Psoas muscle (tissue), 7 donors: ENCODE measurements at regions not wholly inside any gene's neighbourhood (a gene's known extent, or its start where the extent isn't known, plus 50 kb on each side); places are given as distances from the start of the nearest gene placed in this dataset.
A peak's percentile ranks its signal among the peaks of the same experiment; 100 is the strongest.

Source experiments
- ATAC-seq, 4 donors: fragments of 200-7000 bp; cut with Tn5 transposase; one replicate each; pipeline ENCODE4 v1.9.1; 2020; ENCODE audit warnings: moderate library complexity in 3 of 4, mild to moderate bottlenecking in 2 of 4
- DNase-seq, 2 donors: peaks; one replicate each; pipeline ENCODE4 v3.0.0-alpha.2; 2020
- H3K27ac ChIP-seq: fragments of 200-600 bp; one replicate; pipeline ENCODE4 v1.8.0; 2022
- H3K27me3 ChIP-seq, 3 donors: fragments of 200-600 bp in 1 of 3; one replicate each; pipeline versions ENCODE4 v1.6.1 to v1.8.0; 2013 to 2022; ENCODE audit warnings: low read length in 2 of 3, mild to moderate bottlenecking in 2 of 3, moderate library complexity in 1 of 3; ENCODE audit not compliant: insufficient read depth in 3 of 3
- H3K36me3 ChIP-seq, 2 donors: fragments of 200-600 bp in 1 of 2; one replicate each; pipeline versions ENCODE4 v1.6.1 to v1.8.0; 2013 to 2022; ENCODE audit warnings: low read depth in 1 of 2, mild to moderate bottlenecking in 1 of 2, moderate library complexity in 1 of 2; ENCODE audit not compliant: insufficient read depth in 1 of 2
- H3K4me1 ChIP-seq: fragments of 200-600 bp; one replicate; pipeline ENCODE4 v1.8.0; 2022
- H3K4me3 ChIP-seq: fragments of 200-600 bp; one replicate; pipeline ENCODE4 v1.8.0; 2022; ENCODE audit warnings: mild to moderate bottlenecking
- H3K9me3 ChIP-seq: fragments of 200-600 bp; one replicate; pipeline ENCODE4 v1.8.0; 2022
- WGBS, 3 donors: extraction: QIAGEN DNeasy Blood & Tissue Kit; methylation state at CpG; one replicate each; pipeline versions ENCODE4 v1.1.6 to v1.1.7; 2013; 5-methylcytosine and 5-hydroxymethylcytosine counted together
- intact Hi-C, 2 donors: fragments of 100-400 bp; cut with DNase I; formaldehyde crosslinking; loops; one replicate each; pipeline versions ENCODE4 v1.11.0 to v1.14.2; 2022
- TF ChIP-seq, protein P1 (sequence below): fragments of 200-600 bp; IDR thresholded peaks from one replicate; pipeline ENCODE4 v1.8.0; 2022; ENCODE audit warnings: antibody characterized with exemption
- donor health status: healthy with polysubstance abuse.
- donor health status: DM: no; HTN: no; CAD: no; lungs with moderate emphysema.
- donor health status: Bipolar disorder and iron deficiency.
- donor health status: healthy.
- donor health status: DM: yes; HTN: yes; CAD: no.
- donor health status: DM: no; HTN: no; CAD: no.
- donor health status: DM: yes; HTN: yes; CAD: no.

DNA sequence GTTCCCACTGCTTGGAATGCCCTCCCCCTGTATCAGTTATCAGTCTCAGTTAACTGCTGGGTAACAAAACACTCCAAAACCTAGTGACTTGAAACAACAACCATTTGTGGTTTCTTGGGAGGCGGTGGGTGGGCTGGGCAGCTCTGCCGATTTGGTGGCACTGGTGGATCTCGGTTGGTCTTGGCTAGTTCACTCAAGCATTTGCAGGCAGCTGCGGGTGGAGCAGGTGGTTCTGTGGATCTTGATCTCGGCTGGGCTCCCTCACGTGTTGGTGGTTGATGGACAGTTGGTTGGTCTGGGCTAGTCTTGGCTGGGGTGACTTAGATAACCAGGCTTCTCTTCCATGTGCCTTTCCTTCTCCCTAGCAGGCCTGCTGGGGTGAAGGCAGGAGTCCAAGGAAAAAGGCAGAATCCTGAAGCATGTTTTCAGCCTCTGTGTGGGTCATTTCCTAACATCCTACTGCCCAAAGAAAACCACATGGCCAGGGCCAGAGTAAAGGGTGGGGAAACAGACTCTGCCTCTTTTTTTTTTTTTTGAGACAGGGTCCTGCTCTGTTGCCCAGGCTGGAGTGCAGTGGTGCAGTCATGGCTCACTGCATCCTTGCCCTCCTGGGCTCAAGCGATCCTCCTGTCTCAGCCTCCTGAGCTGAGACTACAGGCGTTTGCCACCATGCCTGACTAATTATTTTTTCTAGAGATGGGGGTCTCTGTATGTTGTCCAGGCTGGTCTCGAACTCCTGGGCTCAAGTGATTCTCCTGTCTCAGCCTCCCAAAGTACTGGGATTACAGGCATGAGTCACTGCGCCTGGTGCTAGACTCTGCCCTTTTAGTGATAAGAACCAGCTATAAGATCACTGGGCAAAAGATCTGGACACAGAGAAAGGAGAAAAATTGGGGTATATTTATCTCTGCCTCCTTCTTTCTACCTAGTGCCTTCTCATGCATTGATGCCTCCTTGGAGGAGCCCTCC, 183.7 kb downstream of the RGS3 start:
- intact Hi-C loops = no loop called here
- DNase-seq = no peak
- ATAC-seq = no peak
- Histone ChIP-seq H3K4me1 (peaks cover 4% of the 10 kb centered on the region), H3K27ac (no peak overlapping the region), H3K36me3 (no peaks in the 10 kb centered on the region), H3K9me3 (no peaks in the 10 kb centered on the region), H3K4me3 (no peak overlapping the region), H3K27me3 (no peaks in the 10 kb centered on the region)
- TF ChIP-seq, protein P1, sequence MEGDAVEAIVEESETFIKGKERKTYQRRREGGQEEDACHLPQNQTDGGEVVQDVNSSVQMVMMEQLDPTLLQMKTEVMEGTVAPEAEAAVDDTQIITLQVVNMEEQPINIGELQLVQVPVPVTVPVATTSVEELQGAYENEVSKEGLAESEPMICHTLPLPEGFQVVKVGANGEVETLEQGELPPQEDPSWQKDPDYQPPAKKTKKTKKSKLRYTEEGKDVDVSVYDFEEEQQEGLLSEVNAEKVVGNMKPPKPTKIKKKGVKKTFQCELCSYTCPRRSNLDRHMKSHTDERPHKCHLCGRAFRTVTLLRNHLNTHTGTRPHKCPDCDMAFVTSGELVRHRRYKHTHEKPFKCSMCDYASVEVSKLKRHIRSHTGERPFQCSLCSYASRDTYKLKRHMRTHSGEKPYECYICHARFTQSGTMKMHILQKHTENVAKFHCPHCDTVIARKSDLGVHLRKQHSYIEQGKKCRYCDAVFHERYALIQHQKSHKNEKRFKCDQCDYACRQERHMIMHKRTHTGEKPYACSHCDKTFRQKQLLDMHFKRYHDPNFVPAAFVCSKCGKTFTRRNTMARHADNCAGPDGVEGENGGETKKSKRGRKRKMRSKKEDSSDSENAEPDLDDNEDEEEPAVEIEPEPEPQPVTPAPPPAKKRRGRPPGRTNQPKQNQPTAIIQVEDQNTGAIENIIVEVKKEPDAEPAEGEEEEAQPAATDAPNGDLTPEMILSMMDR = no peak
- WGBS, 3 donors = 76 to 88% (median 80%) methylated on average over 10 of the region's 10 CpGs

DNA sequence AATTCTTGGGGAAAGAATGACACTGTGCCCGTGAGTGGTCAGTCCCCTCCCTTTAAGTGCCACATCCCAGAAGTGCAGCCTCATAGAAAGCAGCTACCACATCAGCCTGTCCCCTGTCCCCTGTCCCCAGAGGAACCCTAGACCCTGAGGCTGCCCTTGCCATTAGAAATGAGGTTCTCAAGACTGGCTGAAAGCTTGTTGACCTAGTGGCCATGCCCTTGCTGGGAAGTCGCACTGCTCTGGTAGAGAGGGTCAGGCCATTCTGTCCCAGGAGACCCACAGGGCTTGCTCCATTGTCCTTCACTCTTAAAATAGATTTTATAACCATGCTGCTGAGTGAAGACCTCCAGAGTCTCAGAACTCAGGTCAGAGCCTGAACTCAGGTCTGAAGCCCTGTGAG, 184.5 kb downstream of the RGS3 start:
- Histone ChIP-seq H3K27ac (no peak overlapping the region), H3K4me1 (peaks cover 4% of the 10 kb centered on the region), H3K27me3 (no peaks in the 10 kb centered on the region), H3K36me3 (no peaks in the 10 kb centered on the region), H3K9me3 (no peaks in the 10 kb centered on the region), H3K4me3 (no peak overlapping the region)
- ATAC-seq (no peak), DNase-seq (no peak)
- TF ChIP-seq, protein P1 = no peak
- intact Hi-C loops = no loop called here
- WGBS, 3 donors = 69 to 72% (median 72%) methylated on average over 2 of the region's 2 CpGs

DNA sequence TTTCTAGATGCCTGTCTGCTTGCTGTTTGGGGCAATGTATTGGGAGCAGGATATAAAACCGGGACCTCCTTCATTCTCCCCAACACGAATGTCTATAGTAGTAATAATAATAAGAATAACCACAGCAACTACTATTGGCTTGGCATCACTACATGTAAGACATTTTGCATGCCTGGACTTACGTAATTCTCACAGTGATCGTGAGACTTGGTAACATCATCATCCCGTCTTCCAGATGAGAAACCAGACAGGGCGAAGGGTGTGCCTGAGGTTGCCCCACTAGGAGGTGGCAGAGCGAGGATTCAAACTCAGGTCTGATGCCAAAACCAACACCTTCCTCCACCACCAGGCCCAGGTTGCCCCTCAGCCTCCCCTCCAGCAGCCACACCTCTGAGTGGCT, 185.1 kb downstream of the RGS3 start:
- Histone ChIP-seq H3K27me3 (no peaks in the 10 kb centered on the region), H3K36me3 (no peaks in the 10 kb centered on the region), H3K4me1 (peaks cover 4% of the 10 kb centered on the region), H3K27ac (no peak overlapping the region), H3K4me3 (no peak overlapping the region), H3K9me3 (no peaks in the 10 kb centered on the region)
- intact Hi-C loops = no loop called here
- TF ChIP-seq, protein P1 = no peak
- DNase-seq (no peak), ATAC-seq (no peak)
- 86 to 93% (median 90%) methylated on average over 7 of the region's 7 CpGs for WGBS, 3 donors

DNA sequence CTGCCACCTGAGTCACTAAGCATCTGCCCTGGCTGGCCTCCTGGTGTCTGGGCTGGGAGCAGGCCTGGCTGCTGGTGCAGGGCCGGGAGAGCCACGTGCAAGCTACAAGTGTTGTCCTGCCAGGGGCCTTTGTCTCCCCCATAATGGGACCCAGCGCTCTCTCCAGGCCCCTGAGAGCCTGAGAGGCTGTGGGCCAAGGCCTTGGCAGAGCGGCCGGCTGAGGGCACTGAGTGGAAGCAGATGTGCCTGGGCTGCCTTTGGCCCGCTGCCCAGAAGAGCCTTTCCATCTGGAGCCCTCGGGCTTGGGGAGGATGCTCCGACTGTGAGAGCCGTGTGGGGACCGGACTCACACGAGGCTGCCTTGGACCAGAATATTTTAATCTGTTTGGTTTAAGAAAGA, 185.5 kb downstream of the RGS3 start:
- no peak overlapping the region for H3K27ac ChIP-seq
- 28 to 35% (median 31%) methylated on average over 11 of the region's 11 CpGs for WGBS, 3 donors
- DNase-seq (peak; percentile 35 to 67), ATAC-seq (peak in 1 of 4 donors; percentile 14)
- H3K36me3 ChIP-seq = no peaks in the 10 kb centered on the region
- H3K9me3 ChIP-seq = no peaks in the 10 kb centered on the region
- intact Hi-C loops = no loop called here
- H3K4me3 ChIP-seq = no peak overlapping the region
- no peaks in the 10 kb centered on the region for H3K27me3 ChIP-seq
- TF ChIP-seq, protein P1 = no peak
- peaks cover 6% of the 10 kb centered on the region for H3K4me1 ChIP-seq
